Neural cell (in vitro differentiated cells): ENCODE measurements at regions not wholly inside any gene's neighbourhood (a gene's known extent, or its start where the extent isn't known, plus 50 kb on each side); places are given as distances from the start of the nearest gene placed in this dataset.

Experiments used
- CTCF ChIP-seq: fragments of 450-650 bp; IDR thresholded peaks from 2 replicates; pipeline ENCODE4 v1.5.1; 2014; ENCODE audit warnings: antibody characterized with exemption, mild to moderate bottlenecking, moderate library complexity; ENCODE audit not compliant: poor library complexity, severe bottlenecking
- EP300 ChIP-seq: fragments of 450-650 bp; conservative IDR thresholded peaks from 2 replicates; pipeline ENCODE4 v1.6.1; 2014; ENCODE audit warnings: antibody characterized with exemption, mild to moderate bottlenecking, moderate library complexity; ENCODE audit not compliant: poor library complexity, severe bottlenecking
- EZH2 ChIP-seq: fragments of 200-600, 300-800 bp; shearing (Covaris generic), sonication (generic); IDR thresholded peaks from 2 replicates; pipeline ENCODE4 v1.6.1; 2014; ENCODE audit warnings: antibody characterized with exemption, low read length, borderline replicate concordance, mild to moderate bottlenecking; ENCODE audit not compliant: insufficient read depth, poor library complexity, severe bottlenecking
- POLR2AphosphoS5 ChIP-seq: IDR thresholded peaks from 2 replicates; pipeline ENCODE4 v1.6.1; 2012
- RAD21 ChIP-seq: fragments of 450-650 bp; conservative IDR thresholded peaks from 2 replicates; pipeline ENCODE4 v1.6.1; 2014; ENCODE audit warnings: antibody characterized with exemption, mild to moderate bottlenecking, moderate library complexity
- REST ChIP-seq: IDR thresholded peaks from 2 replicates; pipeline ENCODE4 v1.6.1; 2012; ENCODE audit warnings: borderline replicate concordance
- SMC3 ChIP-seq: fragments of 450-650 bp; conservative IDR thresholded peaks from 2 replicates; pipeline ENCODE4 v1.6.1; 2014; ENCODE audit warnings: antibody characterized with exemption, mild to moderate bottlenecking, moderate library complexity; ENCODE audit not compliant: poor library complexity
- TAF1 ChIP-seq: IDR thresholded peaks from 2 replicates; pipeline ENCODE4 v1.6.1; 2012; ENCODE audit warnings: low read depth

GRCh38 chr1:55300975-55301374 is 85.8 kb upstream of the USP24 start:
- TF ChIP-seq CTCF, result no peak
- no peak for TF ChIP-seq REST
- no peak for TF ChIP-seq RAD21
- TF ChIP-seq TAF1, result no peak
- TF ChIP-seq EP300, result no peak
- TF ChIP-seq EZH2, result no peak
- TF ChIP-seq POLR2AphosphoS5, result no peak
- TF ChIP-seq SMC3, result no peak
